Stomach (tissue), 8 donors: ENCODE measurements at regions not wholly inside any gene's neighbourhood (a gene's known extent, or its start where the extent isn't known, plus 50 kb on each side); places are given as distances from the start of the nearest gene placed in this dataset.

Experiments used
- DNase-seq, 2 donors: peaks; one replicate each; pipeline versions ENCODE4 v3.0.0 to v3.0.0-alpha.2; 2013 to 2019
- H3K27ac ChIP-seq, 5 donors: fragments of 200-600 bp in 4 of 5; sonication (generic) in 4 of 5; one replicate each; pipeline ENCODE4 v1.5.1; 2013 to 2019; ENCODE audit warnings: mild to moderate bottlenecking in 1 of 5, moderate library complexity in 1 of 5
- H3K27me3 ChIP-seq, 3 donors: fragments of 200-600 bp; sonication (generic); one replicate each; pipeline ENCODE4 v1.5.1; 2017 to 2019; ENCODE audit warnings: mixed run types in 1 of 3
- H3K36me3 ChIP-seq, 4 donors: fragments of 200-600 bp; sonication (generic); 1 replicate in 3 of 4; 2 replicates in 1 of 4; pipeline ENCODE4 v1.5.1; 2016 to 2019
- H3K4me1 ChIP-seq, 4 donors: fragments of 200-600 bp; sonication (generic); one replicate each; pipeline ENCODE4 v1.5.1; 2016 to 2019
- H3K4me3 ChIP-seq, 4 donors: fragments of 200-600 bp; sonication (generic) in 3 of 4; one replicate each; pipeline ENCODE4 v1.5.1; 2016 to 2019; ENCODE audit warnings: mild to moderate bottlenecking in 1 of 4
- H3K9me3 ChIP-seq, 4 donors: fragments of 200-600 bp; sonication (generic); one replicate each; pipeline ENCODE4 v1.5.1; 2016 to 2019
- EP300 ChIP-seq: sonication (generic); formaldehyde crosslinking; IDR thresholded peaks from one replicate; pipeline ENCODE4 v1.6.1; 2017; ENCODE audit warnings: antibody characterized with exemption
- POLR2A ChIP-seq, 4 donors: fragments of 450-650 bp; IDR thresholded peaks; one replicate each; pipeline ENCODE4 v1.6.1; 2016; ENCODE audit warnings: antibody characterized with exemption in 4 of 4, control low read depth in 2 of 4, mild to moderate bottlenecking in 1 of 4, moderate library complexity in 1 of 4
- POLR2AphosphoS5 ChIP-seq, 3 donors: sonication (generic); formaldehyde crosslinking; IDR thresholded peaks; one replicate each; pipeline ENCODE4 v1.6.1; 2016; ENCODE audit warnings: antibody characterized with exemption in 3 of 3
- WGBS, 5 donors: extraction: QIAGEN DNeasy Blood & Tissue Kit in 3 of 5; methylation state at CpG; one replicate each; pipeline versions ENCODE4 v1.1.5 to v1.1.7; 2013 to 2018; 5-methylcytosine and 5-hydroxymethylcytosine counted together
- intact Hi-C: fragments of 100-400 bp; cut with DNase I; formaldehyde crosslinking; loops from one replicate; pipeline ENCODE4 v1.15.1; 2023; ENCODE audit warnings: low total_unique reads
- TF ChIP-seq, protein P1 (sequence below), 7 experiments: fragments of 450-650 bp in 4 of 7; fragments of 200-600 bp in 3 of 7; sonication (generic) in 3 of 7; IDR thresholded peaks; one replicate each; pipeline ENCODE4 v1.5.1; 2016 to 2019; ENCODE audit warnings: antibody characterized with exemption in 7 of 7, control low read depth in 2 of 7, mild to moderate bottlenecking in 1 of 7
- donor health status: healthy with polysubstance abuse.
- donor health status: Bipolar disorder and iron deficiency.
- donor health status: healthy.

GRCh38 chr4:14152834-14153519 lies 525.5 kb upstream of the BOD1L1 start:
- H3K27me3 ChIP-seq = no peaks in the 10 kb centered on the region
- H3K27ac ChIP-seq = no peak overlapping the region
- no peak for DNase-seq
- 80 to 94% (median 87%) methylated on average over 4 of the region's 4 CpGs for WGBS, 5 donors
- no peak for TF ChIP-seq POLR2AphosphoS5 (IDR thresholded peaks at IDR 0.05)
- TF ChIP-seq, protein P1, sequence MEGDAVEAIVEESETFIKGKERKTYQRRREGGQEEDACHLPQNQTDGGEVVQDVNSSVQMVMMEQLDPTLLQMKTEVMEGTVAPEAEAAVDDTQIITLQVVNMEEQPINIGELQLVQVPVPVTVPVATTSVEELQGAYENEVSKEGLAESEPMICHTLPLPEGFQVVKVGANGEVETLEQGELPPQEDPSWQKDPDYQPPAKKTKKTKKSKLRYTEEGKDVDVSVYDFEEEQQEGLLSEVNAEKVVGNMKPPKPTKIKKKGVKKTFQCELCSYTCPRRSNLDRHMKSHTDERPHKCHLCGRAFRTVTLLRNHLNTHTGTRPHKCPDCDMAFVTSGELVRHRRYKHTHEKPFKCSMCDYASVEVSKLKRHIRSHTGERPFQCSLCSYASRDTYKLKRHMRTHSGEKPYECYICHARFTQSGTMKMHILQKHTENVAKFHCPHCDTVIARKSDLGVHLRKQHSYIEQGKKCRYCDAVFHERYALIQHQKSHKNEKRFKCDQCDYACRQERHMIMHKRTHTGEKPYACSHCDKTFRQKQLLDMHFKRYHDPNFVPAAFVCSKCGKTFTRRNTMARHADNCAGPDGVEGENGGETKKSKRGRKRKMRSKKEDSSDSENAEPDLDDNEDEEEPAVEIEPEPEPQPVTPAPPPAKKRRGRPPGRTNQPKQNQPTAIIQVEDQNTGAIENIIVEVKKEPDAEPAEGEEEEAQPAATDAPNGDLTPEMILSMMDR (IDR thresholded peaks at IDR 0.05) = no peak
- no peak for TF ChIP-seq POLR2A (IDR thresholded peaks at IDR 0.05)
- TF ChIP-seq EP300 = no peak
- intact Hi-C loops = no loop called here
- no peaks in the 10 kb centered on the region for H3K9me3 ChIP-seq
- no peak overlapping the region for H3K4me3 ChIP-seq
- no peaks in the 10 kb centered on the region for H3K36me3 ChIP-seq
- no peaks in the 10 kb centered on the region for H3K4me1 ChIP-seq

DNA sequence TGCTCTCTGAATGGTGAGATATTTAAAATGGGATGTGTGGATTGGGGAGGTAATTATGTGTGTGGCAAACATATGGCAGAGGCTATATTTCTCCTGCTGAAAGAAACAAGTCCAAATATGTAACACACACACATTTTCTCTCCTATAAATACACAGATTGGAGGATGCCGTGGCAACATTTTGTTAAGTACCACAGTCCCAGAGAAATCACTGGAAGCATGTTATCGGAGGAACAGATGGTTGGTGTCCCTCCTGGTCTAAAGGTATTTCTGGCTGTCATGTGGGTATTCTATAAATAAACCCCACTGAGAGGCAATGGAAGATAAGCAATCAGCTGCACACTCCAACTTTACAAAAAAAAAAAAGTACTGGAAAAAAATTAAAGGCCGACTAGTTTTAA lies 528.3 kb upstream of the BOD1L1 start:
- Histone ChIP-seq H3K4me1 (no peaks in the 10 kb centered on the region), H3K36me3 (no peaks in the 10 kb centered on the region), H3K4me3 (no peak overlapping the region), H3K9me3 (no peaks in the 10 kb centered on the region), H3K27me3 (no peaks in the 10 kb centered on the region), H3K27ac (no peak overlapping the region)
- WGBS, 5 donors = 44 to 65% (median 57%) methylated on average over 3 of the region's 3 CpGs
- intact Hi-C loops = no loop called here
- no peak for DNase-seq
- no peak for TF ChIP-seq POLR2AphosphoS5 (IDR thresholded peaks at IDR 0.05)
- no peak for TF ChIP-seq EP300

DNA sequence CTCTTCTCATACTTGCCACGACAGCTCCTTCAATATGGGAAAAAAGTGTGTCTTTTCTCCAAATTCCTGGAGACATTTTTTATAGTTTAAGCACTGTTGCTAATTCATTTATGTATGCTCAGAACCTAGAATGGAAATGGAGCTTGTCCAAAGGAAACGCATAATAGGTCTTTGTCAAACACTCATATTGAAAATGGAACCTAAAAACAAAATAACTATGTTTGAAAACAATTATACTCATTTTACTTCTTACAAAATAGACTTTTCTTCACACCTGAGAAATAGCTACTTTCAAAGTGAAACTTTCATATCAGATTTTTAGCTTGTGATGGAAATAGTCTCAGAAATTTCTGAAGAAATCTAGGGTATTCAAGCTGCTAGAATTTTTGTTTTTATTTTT lies 529.7 kb upstream of the BOD1L1 start:
- no peak for DNase-seq
- no peaks in the 10 kb centered on the region for H3K36me3 ChIP-seq

GRCh38 chr4:14165222-14165920 lies 537.8 kb upstream of the BOD1L1 start:
- intact Hi-C loops = no loop called here
- WGBS, 5 donors = 38 to 82% (median 70%) methylated on average over 3 of the region's 3 CpGs
- H3K27ac ChIP-seq = no peak overlapping the region
- H3K36me3 ChIP-seq = no peaks in the 10 kb centered on the region
- peaks cover 0 to 17% (median 5%) of the 10 kb centered on the region in 4 donors for H3K4me1 ChIP-seq
- no peak overlapping the region for H3K4me3 ChIP-seq
- TF ChIP-seq EP300 = no peak
- TF ChIP-seq POLR2A (IDR thresholded peaks at IDR 0.05) = no peak
- TF ChIP-seq, protein P1 (IDR thresholded peaks at IDR 0.05) = no peak
- no peak for TF ChIP-seq POLR2AphosphoS5 (IDR thresholded peaks at IDR 0.05)
- no peaks in the 10 kb centered on the region for H3K9me3 ChIP-seq
- DNase-seq = peak in 1 of 2 donors; percentile 22
- no peaks in the 10 kb centered on the region for H3K27me3 ChIP-seq

More for the DNA sequence above, 529.7 kb upstream of the BOD1L1 start:
- no peaks in the 10 kb centered on the region for H3K4me1 ChIP-seq
- H3K27me3 ChIP-seq = no peaks in the 10 kb centered on the region
- H3K4me3 ChIP-seq = no peak overlapping the region
- intact Hi-C loops = no loop called here
- no peaks in the 10 kb centered on the region for H3K9me3 ChIP-seq
- TF ChIP-seq POLR2A (IDR thresholded peaks at IDR 0.05) = no peak
- no peak for TF ChIP-seq EP300
- TF ChIP-seq, protein P1 (IDR thresholded peaks at IDR 0.05) = no peak
- TF ChIP-seq POLR2AphosphoS5 (IDR thresholded peaks at IDR 0.05) = no peak
- no peak overlapping the region for H3K27ac ChIP-seq
- 82 to 89% (median 88%) methylated on average over 2 of the region's 2 CpGs for WGBS, 5 donors
